Mucosa of gallbladder (tissue), 1 donor: ENCODE measurements at regions not wholly inside any gene's neighbourhood (a gene's known extent, or its start where the extent isn't known, plus 50 kb on each side); places are given as distances from the start of the nearest gene placed in this dataset.

ENCODE experiments used
- DNase-seq: peaks from one replicate; pipeline ENCODE4 v3.0.0-alpha.2; 2020; ENCODE audit warnings: low spot score
- donor health status: DM: no; HTN: no; CAD: no.

DNA sequence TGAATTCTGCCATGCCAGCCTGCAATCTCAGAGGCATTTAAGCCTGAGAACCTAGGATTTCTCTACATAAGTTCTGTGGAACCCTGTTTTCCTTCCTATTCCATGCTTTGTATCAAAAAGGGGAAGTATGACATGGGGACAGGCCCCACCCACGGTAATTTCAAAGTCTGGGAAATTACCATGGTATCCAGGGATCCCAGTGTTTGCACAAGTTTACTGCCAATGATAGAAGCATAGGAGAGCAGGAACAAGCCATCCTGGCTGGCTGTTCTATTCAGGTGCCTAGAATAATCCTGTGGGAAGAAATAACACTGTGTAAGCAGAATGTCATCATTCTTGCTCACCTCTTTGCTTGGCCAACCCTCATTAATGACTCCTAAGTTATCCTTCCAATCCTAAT lies 53.8 kb upstream of the ATP1B1 start:
- no peak for DNase-seq

GRCh38 chr1:169053196-169053595 lies 53.3 kb upstream of the ATP1B1 start:
- no peak for DNase-seq
